Endothelial cell of umbilical vein (primary cell): ENCODE measurements at regions not wholly inside any gene's neighbourhood (a gene's known extent, or its start where the extent isn't known, plus 50 kb on each side); places are given as distances from the start of the nearest gene placed in this dataset.

Experiments
- CTCF ChIP-seq, 2 donors: IDR thresholded peaks; 1 replicate in 1 of 2; 2 replicates in 1 of 2; pipeline ENCODE4 v1.5.1; 2011; ENCODE audit warnings: low read length in 2 of 2, mild to moderate bottlenecking in 2 of 2, moderate library complexity in 2 of 2, control low read depth in 1 of 2, inconsistent platforms in 1 of 2, low read depth in 1 of 2; ENCODE audit not compliant: insufficient read depth in 1 of 2; ENCODE audit errors: extremely low read depth in 1 of 2
- FOS ChIP-seq: IDR thresholded peaks from 2 replicates; pipeline ENCODE4 v1.6.1; 2011; ENCODE audit warnings: mild to moderate bottlenecking, low read length, moderate library complexity, borderline replicate concordance; ENCODE audit not compliant: insufficient read depth
- MYC ChIP-seq: IDR thresholded peaks from one replicate; pipeline ENCODE4 v1.6.1; 2011; ENCODE audit warnings: mild to moderate bottlenecking, low read depth, low read length
- POLR2A ChIP-seq: IDR thresholded peaks from 2 replicates; pipeline ENCODE4 v1.6.1; 2012; ENCODE audit warnings: low read depth, mild to moderate bottlenecking, control low read depth, low read length
- POLR2AphosphoS5 ChIP-seq: IDR thresholded peaks from 2 replicates; pipeline ENCODE4 v1.6.1; 2012; ENCODE audit warnings: low read depth, mild to moderate bottlenecking, control low read depth, low read length, moderate library complexity; ENCODE audit not compliant: insufficient read depth

GRCh38 chr1:4933232-4933631 is 278.8 kb downstream of the AJAP1 start:
- TF ChIP-seq MYC (no peak), CTCF (IDR thresholded peaks at IDR 0.05; ENCODE audit: extremely low read depth in 1 of 2, insufficient read depth in 1 of 2, low read depth in 1 of 2, low read length in 2 of 2) (no peak), POLR2AphosphoS5 (no peak), POLR2A (no peak), FOS (no peak)
